ENCODE measurements at regions not wholly inside any gene's neighbourhood (a gene's known extent, or its start where the extent isn't known, plus 50 kb on each side); places are given as distances from the start of the nearest gene placed in this dataset.

- no peak for DNase-seq (ENCODE audit: low spot score)
- H3K27ac Mint-ChIP-seq (ENCODE audit: unreplicated experiment) = no peak overlapping the region
- H3K9me3 Mint-ChIP-seq (ENCODE audit: unreplicated experiment) = no peaks in the 10 kb centered on the region
- H3K27me3 Mint-ChIP-seq (ENCODE audit: unreplicated experiment) = no peaks in the 10 kb centered on the region
- no peak for TF ChIP-seq CTCF (IDR thresholded peaks at IDR 0.05; ENCODE audit: unreplicated experiment)
- H3K36me3 Mint-ChIP-seq (ENCODE audit: low read depth, unreplicated experiment) = no peaks in the 10 kb centered on the region
- no peak overlapping the region for H3K4me3 Mint-ChIP-seq (ENCODE audit: unreplicated experiment)
- H3K4me1 Mint-ChIP-seq (ENCODE audit: unreplicated experiment) = no peaks in the 10 kb centered on the region
Observed at GRCh38 chr1:29538586-29538985, 302.3 kb downstream of the PTPRU start.

- no peak overlapping the region for H3K4me3 Mint-ChIP-seq (ENCODE audit: unreplicated experiment)
- no peaks in the 10 kb centered on the region for H3K9me3 Mint-ChIP-seq (ENCODE audit: unreplicated experiment)
- H3K4me1 Mint-ChIP-seq (ENCODE audit: unreplicated experiment) = peaks cover 2% of the 10 kb centered on the region
- H3K36me3 Mint-ChIP-seq (ENCODE audit: low read depth, unreplicated experiment) = no peaks in the 10 kb centered on the region
- no peaks in the 10 kb centered on the region for H3K27me3 Mint-ChIP-seq (ENCODE audit: unreplicated experiment)
- no peak for DNase-seq (ENCODE audit: low spot score)
- H3K27ac Mint-ChIP-seq (ENCODE audit: unreplicated experiment) = no peak overlapping the region
- no peak for TF ChIP-seq CTCF (IDR thresholded peaks at IDR 0.05; ENCODE audit: unreplicated experiment)
Observed at GRCh38 chr1:29532751-29533150, 296.4 kb downstream of the PTPRU start.

- H3K9me3 Mint-ChIP-seq (ENCODE audit: unreplicated experiment) = no peaks in the 10 kb centered on the region
- no peak overlapping the region for H3K4me3 Mint-ChIP-seq (ENCODE audit: unreplicated experiment)
- H3K4me1 Mint-ChIP-seq (ENCODE audit: unreplicated experiment) = peaks cover 7% of the 10 kb centered on the region
- no peaks in the 10 kb centered on the region for H3K27me3 Mint-ChIP-seq (ENCODE audit: unreplicated experiment)
- no peaks in the 10 kb centered on the region for H3K36me3 Mint-ChIP-seq (ENCODE audit: low read depth, unreplicated experiment)
- TF ChIP-seq CTCF (IDR thresholded peaks at IDR 0.05; ENCODE audit: unreplicated experiment) = no peak
- no peak overlapping the region for H3K27ac Mint-ChIP-seq (ENCODE audit: unreplicated experiment)
- no peak for DNase-seq (ENCODE audit: low spot score)
Observed at GRCh38 chr1:29532285-29532684, 296.0 kb downstream of the PTPRU start.

GRCh38 chr1:29531596-29531995 lies 295.3 kb downstream of the PTPRU start:
- Mint-ChIP-seq H3K27ac (ENCODE audit: unreplicated experiment) (no peak overlapping the region), H3K4me3 (ENCODE audit: unreplicated experiment) (no peak overlapping the region), H3K9me3 (ENCODE audit: unreplicated experiment) (no peaks in the 10 kb centered on the region), H3K27me3 (ENCODE audit: unreplicated experiment) (peaks cover 2% of the 10 kb centered on the region), H3K36me3 (ENCODE audit: low read depth, unreplicated experiment) (no peaks in the 10 kb centered on the region), H3K4me1 (ENCODE audit: unreplicated experiment) (peaks cover 14% of the 10 kb centered on the region)
- no peak for TF ChIP-seq CTCF (IDR thresholded peaks at IDR 0.05; ENCODE audit: unreplicated experiment)
- DNase-seq (ENCODE audit: low spot score) = no peak

GRCh38 chr1:29529677-29530278 lies 293.5 kb downstream of the PTPRU start:
- Mint-ChIP-seq H3K27me3 (ENCODE audit: unreplicated experiment) (peaks cover 3% of the 10 kb centered on the region), H3K27ac (ENCODE audit: unreplicated experiment) (no peak overlapping the region), H3K4me3 (ENCODE audit: unreplicated experiment) (no peak overlapping the region), H3K36me3 (ENCODE audit: low read depth, unreplicated experiment) (no peaks in the 10 kb centered on the region), H3K9me3 (ENCODE audit: unreplicated experiment) (no peaks in the 10 kb centered on the region), H3K4me1 (ENCODE audit: unreplicated experiment) (peaks cover 20% of the 10 kb centered on the region)
- TF ChIP-seq CTCF (IDR thresholded peaks at IDR 0.05; ENCODE audit: unreplicated experiment) = no peak
- no peak for DNase-seq (ENCODE audit: low spot score)

Measured in endothelial cell (in vitro differentiated cells).